ENCODE measurements at regions not wholly inside any gene's neighbourhood (a gene's known extent, or its start where the extent isn't known, plus 50 kb on each side); places are given as distances from the start of the nearest gene placed in this dataset.
A peak's percentile ranks its signal among the peaks of the same experiment; 100 is the strongest.

DNA sequence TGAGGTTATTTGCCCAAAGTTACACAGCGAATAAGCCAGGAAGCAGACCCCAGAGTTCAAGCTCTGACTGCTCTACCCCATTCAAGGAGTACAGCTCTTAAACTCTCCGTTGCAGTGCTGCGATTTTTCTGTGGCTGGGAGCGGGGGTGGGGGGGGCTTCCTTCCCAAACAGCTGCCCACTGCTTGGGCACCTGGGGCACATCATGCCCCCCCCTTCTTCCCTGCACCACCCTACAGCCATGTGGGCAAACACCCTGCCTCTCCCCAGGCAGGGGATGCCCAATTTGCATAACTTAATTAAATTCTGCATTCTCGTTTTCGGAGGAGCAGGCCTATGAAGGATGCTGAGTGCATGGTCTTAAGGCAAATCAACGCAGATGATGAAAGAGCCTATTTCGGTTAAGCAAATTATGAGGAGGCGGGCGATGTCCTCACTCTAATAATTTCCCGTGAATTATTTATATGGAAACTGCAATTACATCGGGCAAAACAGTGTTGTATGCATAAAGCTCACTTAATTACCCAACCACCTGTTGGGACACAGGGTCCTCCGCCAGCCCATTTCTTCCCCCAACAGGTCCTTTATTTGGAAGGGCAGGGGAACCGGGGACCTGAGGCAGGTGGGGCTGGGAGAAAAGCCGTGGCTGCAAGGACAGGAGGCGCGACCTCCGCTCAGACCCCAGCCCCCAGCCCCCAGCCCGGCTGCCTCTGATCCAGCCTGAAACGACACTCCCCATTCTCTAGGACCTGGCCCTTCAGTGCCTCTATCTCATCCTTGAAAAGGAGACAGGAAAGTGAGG is 610.5 kb downstream of the BUD13 start:
- DNase-seq (ENCODE audit: low spot score): no peak

DNA sequence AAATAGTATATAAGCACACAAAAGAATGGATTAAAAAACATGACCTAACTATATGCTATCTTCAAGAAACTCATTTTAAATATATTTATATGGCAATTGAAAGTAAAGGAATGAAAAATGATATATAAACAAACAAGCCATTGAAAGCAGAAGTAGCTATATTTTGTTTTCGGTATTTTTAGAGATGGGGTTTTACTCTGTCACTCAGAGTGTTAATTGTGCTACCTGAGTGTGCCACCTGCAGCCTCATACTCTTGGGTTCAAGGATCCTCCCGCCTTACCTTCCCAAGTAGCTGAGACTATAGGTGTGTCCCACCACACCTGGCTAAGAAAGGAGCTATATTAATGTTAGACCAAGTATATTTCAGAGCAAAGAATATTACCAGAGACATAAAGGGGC is 624.1 kb downstream of the BUD13 start:
- no peak for DNase-seq (ENCODE audit: low spot score)

GRCh38 chr11:116148056-116148455 is 624.7 kb downstream of the BUD13 start:
- DNase-seq (ENCODE audit: low spot score): no peak

- DNase-seq (ENCODE audit: low spot score): no peak
Observed at GRCh38 chr11:116145187-116145865, 627.5 kb downstream of the BUD13 start.

- peak; percentile 11 for DNase-seq (ENCODE audit: low spot score)
Observed at GRCh38 chr11:116144387-116144958, 628.3 kb downstream of the BUD13 start.

GRCh38 chr11:116138280-116138679 is 634.1 kb upstream of the CADM1 start:
- no peak for DNase-seq (ENCODE audit: low spot score)

DNA sequence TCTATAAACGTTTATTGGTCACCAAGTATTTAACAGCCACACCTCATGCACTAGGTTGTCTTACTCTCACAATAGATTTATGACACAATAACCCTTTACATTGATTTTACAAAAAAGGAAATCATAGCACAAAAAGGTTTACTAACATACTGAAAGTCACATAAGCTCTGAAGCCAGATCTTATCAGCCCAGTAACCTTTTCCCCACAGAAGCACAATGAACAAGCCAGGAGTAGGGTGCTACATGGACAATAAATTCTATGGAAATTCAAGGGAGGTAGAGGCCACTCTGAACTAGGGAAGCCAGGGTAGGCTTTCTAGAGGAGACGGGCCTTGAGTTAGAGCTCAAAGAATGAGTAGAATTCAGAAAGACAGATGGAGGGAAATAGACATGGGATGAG is 633.5 kb upstream of the CADM1 start:
- no peak for DNase-seq (ENCODE audit: low spot score)

DNA sequence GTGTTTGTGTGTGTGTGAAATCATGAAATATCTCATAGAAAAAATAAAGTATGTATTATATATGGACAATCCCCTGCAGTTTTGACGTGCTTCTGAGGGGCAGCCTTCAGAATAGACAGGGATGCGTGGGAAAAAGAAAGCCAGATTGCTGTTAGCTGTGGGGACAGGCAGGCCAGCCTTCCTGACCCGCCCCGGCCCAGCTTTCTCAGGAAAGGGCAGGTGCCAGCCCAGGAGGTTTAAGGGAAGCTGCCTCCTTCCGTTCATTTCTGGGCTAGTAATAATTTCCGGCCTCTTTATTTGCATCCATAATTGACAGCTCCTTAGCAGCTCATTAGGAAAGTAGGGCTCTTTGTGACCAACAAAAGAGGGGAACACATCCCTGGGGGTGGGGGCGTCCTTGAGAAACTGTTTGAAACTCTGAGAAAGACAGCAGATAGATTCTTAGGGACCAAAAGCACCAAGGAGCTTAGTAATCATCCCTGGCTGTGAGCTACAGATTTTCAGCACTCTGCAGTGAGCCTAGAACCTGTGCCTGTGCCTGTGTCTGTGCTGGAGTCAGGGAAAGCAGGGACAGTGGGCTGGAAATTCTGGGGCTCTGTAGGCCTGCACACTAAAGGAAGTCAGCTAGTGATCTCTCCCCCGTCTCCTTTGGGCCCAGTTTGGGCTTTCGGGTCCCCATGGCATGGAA is 632.9 kb upstream of the CADM1 start:
- DNase-seq (ENCODE audit: low spot score): no peak

GRCh38 chr11:116135891-116136290 is 631.7 kb upstream of the CADM1 start:
- DNase-seq (ENCODE audit: low spot score): no peak

DNA sequence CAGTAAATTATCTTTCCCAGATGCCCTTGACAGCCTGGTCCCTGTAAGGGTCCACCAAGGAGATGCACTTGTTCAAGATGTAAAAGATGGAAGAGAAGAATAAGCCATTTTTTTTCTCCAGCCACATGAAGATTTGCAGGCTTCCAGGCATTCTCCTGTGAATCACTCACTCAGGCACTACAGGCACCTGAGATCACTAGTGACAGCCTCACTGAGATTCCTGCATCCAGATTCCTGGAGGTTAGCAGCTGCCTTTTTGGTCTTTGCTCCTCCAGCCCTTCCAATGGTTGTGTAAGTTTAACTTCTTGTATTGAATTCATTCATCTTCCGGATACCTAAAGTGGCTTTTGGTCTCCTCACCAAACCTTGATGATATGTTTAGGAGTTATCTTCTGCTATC is 630.2 kb upstream of the CADM1 start:
- DNase-seq (ENCODE audit: low spot score): no peak

GRCh38 chr11:116132273-116132978 is 628.2 kb upstream of the CADM1 start:
- DNase-seq (ENCODE audit: low spot score): no peak

DNA sequence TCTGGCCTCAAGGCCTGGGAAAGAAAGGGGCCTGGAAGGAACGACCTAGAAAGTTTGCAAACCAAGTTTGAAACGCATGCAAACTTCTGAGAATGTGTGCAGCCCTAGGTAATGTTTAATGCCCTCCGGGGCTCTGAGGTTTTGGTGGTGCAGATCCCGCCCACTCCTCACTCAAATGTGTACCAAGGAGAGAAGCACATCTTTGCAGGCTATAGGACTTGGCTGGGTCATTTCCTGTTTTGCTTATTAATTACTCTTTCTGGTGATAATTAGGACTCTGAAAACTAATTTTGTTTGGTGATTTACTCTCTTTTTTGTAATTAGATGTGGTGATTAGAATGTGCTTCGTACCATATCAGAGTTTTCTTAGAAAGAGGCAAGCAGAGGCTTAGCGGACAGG is 625.9 kb upstream of the CADM1 start:
- no peak for DNase-seq (ENCODE audit: low spot score)

DNA sequence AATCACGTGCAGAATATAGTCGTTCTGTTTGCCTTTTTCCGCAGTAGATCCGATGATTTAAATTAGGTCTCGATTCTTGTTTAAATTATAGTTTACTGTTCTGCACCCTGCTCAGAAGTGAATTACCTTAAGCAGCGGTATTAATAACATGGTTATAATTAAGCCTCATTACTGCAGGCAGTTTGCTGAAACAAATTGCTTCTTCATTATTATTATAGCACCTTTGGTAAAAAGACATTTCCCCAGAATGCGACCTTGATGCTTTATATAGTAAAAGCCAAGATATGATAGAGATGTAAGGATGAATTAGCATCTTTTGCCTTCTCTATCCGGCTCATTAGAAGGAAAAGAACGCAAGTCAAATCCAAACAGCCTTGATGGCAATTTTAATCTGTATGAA is 625.2 kb upstream of the CADM1 start:
- no peak for DNase-seq (ENCODE audit: low spot score)

DNA sequence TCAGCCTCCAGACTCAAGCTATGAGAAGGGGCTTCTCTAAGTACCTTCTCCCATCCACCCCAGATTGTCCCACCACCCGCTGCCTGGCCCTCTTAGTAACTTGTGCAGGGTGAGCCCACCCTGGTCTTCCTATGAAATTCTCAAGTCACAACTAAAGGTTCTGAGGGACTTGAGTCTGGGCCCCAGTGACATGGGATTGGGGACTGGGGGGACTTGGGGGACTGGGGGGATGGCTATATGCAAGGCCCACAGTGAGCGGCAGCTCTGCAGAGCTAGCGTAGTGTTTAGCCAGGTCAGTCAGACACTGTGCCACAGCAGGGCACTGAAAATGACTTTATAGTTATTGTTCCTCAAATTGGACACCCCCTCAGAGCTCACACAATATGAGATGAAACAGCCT is 622.3 kb upstream of the CADM1 start:
- no peak for DNase-seq (ENCODE audit: low spot score)

- no peak for DNase-seq (ENCODE audit: low spot score)
Observed at GRCh38 chr11:116124922-116125714, 620.9 kb upstream of the CADM1 start.

- DNase-seq (ENCODE audit: low spot score): no peak
Observed at GRCh38 chr11:116123739-116124138, 619.5 kb upstream of the CADM1 start.

DNA sequence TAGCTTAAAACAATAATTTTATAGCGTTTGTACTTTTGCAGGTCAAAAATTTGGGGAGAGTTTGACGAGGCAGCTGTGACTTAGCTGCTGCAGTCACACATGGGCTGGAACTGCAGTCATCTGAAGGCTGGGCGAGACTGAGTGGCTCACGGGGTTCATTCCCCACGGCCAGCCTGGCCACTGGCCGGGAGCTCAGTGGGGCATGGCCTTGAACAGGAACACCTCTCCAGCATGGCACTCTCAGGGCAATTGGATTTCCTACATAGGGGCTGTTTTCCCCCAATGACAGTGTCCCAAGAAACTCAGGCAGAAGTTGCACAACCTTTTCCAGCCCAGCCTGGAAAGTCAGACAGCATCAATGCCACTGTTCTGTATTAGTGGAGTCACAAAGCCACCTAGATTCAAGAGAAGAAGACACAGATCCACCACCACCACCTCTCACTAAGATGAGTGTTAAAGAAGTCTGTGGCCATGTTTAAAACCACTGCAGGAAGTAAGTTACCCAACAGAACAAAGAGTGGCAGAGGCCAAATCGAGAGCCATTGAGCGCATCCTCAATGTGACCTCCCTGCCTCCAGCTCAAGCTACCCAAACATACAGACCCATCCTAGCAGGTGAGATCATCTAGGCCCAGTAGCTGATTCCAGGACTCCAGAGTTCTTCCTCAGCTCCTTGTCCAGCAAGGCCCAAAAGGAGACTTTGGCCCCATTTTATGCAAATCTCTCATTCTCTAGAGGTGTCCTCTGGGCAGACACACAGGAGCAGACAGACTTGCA is 618.7 kb upstream of the CADM1 start:
- no peak for DNase-seq (ENCODE audit: low spot score)

- DNase-seq (ENCODE audit: low spot score): no peak
Observed at GRCh38 chr11:116119158-116119557, 614.9 kb upstream of the CADM1 start.

- DNase-seq (ENCODE audit: low spot score): no peak
Observed at GRCh38 chr11:116118138-116118470, 613.9 kb upstream of the CADM1 start.

DNA sequence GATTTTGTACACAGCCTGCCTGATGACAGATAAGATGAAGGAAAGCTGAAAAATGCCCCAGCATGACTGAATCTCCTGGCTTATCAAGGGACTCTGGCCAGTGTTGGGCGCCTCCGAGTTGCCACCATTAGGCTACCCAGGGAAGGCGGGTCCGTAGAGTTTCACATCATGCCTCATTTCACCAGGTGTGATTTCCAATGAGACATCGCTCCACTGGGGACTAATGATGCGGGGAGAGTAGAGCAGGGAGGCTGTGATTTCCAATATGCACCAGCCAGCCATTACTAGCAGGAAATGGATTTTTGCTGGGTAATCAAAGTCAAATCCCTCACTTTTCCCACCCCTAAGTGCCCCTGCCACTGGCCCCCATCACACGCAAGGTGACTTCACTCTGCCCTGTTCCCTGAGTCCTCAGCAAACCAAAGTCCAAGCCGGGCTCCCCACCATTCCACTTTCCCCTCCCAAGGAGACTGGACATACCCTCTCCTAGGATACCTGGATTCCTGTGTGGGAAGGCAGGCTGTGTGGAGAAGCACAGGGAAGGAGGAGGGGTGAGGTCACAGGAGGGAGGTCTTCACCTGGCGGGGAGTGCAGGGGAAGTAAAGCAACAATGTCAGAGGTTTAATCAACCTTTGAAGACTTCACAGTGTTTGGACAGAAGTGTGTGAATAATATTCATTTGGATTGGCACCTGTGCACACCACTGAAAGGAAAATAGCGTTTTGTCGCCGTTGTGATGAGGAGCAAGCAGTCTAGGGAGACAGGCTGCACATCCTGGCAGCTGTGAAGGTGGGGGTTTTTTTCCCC is 613.3 kb upstream of the CADM1 start:
- no peak for DNase-seq (ENCODE audit: low spot score)

All from Ammon's horn (tissue), 1 donor.